WTC11 (cell line): ENCODE measurements at regions not wholly inside any gene's neighbourhood (a gene's known extent, or its start where the extent isn't known, plus 50 kb on each side); places are given as distances from the start of the nearest gene placed in this dataset.
"Not testable (repeated sequence)": the region's sequence is repeated elsewhere in the genome, so short reads cannot be mapped to it uniquely, and the experiment has no call there.

Experiments
- ATF6 ChIP-seq: sonication (generic); formaldehyde crosslinking; IDR thresholded peaks from 2 replicates; pipeline ENCODE4 v1.8.1; 2023; ENCODE audit warnings: mild to moderate bottlenecking, missing genetic modification reagents
- CTCF ChIP-seq: fragments of 200-600 bp; IDR thresholded peaks from 2 replicates; pipeline ENCODE4 v1.8.0; 2022; ENCODE audit warnings: antibody characterized with exemption
- ESRRA ChIP-seq: sonication (generic); formaldehyde crosslinking; IDR thresholded peaks from 2 replicates; pipeline ENCODE4 v1.8.1; 2022; ENCODE audit warnings: mild to moderate bottlenecking, missing genetic modification reagents, borderline replicate concordance
- FOXK1 ChIP-seq: sonication (generic); formaldehyde crosslinking; IDR thresholded peaks from 2 replicates; pipeline ENCODE4 v1.8.0; 2022; ENCODE audit warnings: mild to moderate bottlenecking, moderate library complexity, missing genetic modification reagents
- FOXP1 ChIP-seq: sonication (generic); formaldehyde crosslinking; IDR thresholded peaks from 2 replicates; pipeline ENCODE4 v1.8.0; 2022; ENCODE audit warnings: missing genetic modification reagents, mild to moderate bottlenecking, moderate library complexity, borderline replicate concordance
- GABPB1 ChIP-seq: sonication (generic); formaldehyde crosslinking; IDR thresholded peaks from 2 replicates; pipeline ENCODE4 v1.8.1; 2023; ENCODE audit warnings: mild to moderate bottlenecking, missing genetic modification reagents
- IRF2 ChIP-seq: sonication (generic); formaldehyde crosslinking; IDR thresholded peaks from 2 replicates; pipeline ENCODE4 v1.8.0; 2022; ENCODE audit warnings: low read depth, missing genetic modification reagents, borderline replicate concordance
- KAT7 ChIP-seq: sonication (generic); formaldehyde crosslinking; IDR thresholded peaks from 2 replicates; pipeline ENCODE4 v1.8.1; 2023; ENCODE audit warnings: missing genetic modification reagents, mild to moderate bottlenecking, borderline replicate concordance
- TF ChIP-seq, protein P1 (sequence below): fragments of 250-450 bp; sonication (Bioruptor Pico); IDR thresholded peaks from 2 replicates; pipeline ENCODE4 v1.8.0; 2021; ENCODE audit warnings: mild to moderate bottlenecking
- TF ChIP-seq, protein P2 (sequence below): sonication (generic); formaldehyde crosslinking; IDR thresholded peaks from 2 replicates; pipeline ENCODE4 v1.8.1; 2023; ENCODE audit warnings: mild to moderate bottlenecking, missing genetic modification reagents, moderate library complexity
- TF ChIP-seq, protein P3 (sequence below): fragments of 250-450 bp; sonication (Bioruptor Pico); IDR thresholded peaks from 2 replicates; pipeline ENCODE4 v2.1.2; 2022; ENCODE audit warnings: mild to moderate bottlenecking, moderate library complexity
- TF ChIP-seq, protein P4 (sequence below): sonication (generic); formaldehyde crosslinking; IDR thresholded peaks from 2 replicates; pipeline ENCODE4 v1.8.0; 2022; ENCODE audit warnings: mild to moderate bottlenecking, missing genetic modification reagents
- TF ChIP-seq, protein P5 (sequence below): sonication (generic); formaldehyde crosslinking; IDR thresholded peaks from 2 replicates; pipeline ENCODE4 v1.8.1; 2022; ENCODE audit warnings: mild to moderate bottlenecking, missing genetic modification reagents, moderate library complexity, borderline replicate concordance
- TF ChIP-seq, protein P6 (sequence below): sonication (generic); formaldehyde crosslinking; IDR thresholded peaks from 2 replicates; pipeline ENCODE4 v1.8.0; 2023; ENCODE audit warnings: missing genetic modification reagents, mild to moderate bottlenecking, borderline replicate concordance

- TF ChIP-seq CTCF; ATF6 (CRISPR knock-in tag); ESRRA (CRISPR knock-in tag); GABPB1 (CRISPR knock-in tag); FOXP1 (CRISPR knock-in tag); KAT7; IRF2 (CRISPR knock-in tag); FOXK1: not testable (repeated sequence)
- TF ChIP-seq, protein P1, sequence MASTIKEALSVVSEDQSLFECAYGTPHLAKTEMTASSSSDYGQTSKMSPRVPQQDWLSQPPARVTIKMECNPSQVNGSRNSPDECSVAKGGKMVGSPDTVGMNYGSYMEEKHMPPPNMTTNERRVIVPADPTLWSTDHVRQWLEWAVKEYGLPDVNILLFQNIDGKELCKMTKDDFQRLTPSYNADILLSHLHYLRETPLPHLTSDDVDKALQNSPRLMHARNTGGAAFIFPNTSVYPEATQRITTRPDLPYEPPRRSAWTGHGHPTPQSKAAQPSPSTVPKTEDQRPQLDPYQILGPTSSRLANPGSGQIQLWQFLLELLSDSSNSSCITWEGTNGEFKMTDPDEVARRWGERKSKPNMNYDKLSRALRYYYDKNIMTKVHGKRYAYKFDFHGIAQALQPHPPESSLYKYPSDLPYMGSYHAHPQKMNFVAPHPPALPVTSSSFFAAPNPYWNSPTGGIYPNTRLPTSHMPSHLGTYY (CRISPR knock-in tag), result not testable (repeated sequence)
- TF ChIP-seq, protein P2, sequence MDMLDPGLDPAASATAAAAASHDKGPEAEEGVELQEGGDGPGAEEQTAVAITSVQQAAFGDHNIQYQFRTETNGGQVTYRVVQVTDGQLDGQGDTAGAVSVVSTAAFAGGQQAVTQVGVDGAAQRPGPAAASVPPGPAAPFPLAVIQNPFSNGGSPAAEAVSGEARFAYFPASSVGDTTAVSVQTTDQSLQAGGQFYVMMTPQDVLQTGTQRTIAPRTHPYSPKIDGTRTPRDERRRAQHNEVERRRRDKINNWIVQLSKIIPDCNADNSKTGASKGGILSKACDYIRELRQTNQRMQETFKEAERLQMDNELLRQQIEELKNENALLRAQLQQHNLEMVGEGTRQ (CRISPR knock-in tag), result not testable (repeated sequence)
- TF ChIP-seq, protein P3, sequence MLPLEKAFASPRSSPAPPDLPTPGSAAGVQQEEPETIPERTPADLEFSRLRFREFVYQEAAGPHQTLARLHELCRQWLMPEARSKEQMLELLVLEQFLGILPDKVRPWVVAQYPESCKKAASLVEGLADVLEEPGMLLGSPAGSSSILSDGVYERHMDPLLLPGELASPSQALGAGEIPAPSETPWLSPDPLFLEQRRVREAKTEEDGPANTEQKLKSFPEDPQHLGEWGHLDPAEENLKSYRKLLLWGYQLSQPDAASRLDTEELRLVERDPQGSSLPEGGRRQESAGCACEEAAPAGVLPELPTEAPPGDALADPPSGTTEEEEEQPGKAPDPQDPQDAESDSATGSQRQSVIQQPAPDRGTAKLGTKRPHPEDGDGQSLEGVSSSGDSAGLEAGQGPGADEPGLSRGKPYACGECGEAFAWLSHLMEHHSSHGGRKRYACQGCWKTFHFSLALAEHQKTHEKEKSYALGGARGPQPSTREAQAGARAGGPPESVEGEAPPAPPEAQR (CRISPR knock-in tag), result not testable (repeated sequence)
- TF ChIP-seq, protein P4, sequence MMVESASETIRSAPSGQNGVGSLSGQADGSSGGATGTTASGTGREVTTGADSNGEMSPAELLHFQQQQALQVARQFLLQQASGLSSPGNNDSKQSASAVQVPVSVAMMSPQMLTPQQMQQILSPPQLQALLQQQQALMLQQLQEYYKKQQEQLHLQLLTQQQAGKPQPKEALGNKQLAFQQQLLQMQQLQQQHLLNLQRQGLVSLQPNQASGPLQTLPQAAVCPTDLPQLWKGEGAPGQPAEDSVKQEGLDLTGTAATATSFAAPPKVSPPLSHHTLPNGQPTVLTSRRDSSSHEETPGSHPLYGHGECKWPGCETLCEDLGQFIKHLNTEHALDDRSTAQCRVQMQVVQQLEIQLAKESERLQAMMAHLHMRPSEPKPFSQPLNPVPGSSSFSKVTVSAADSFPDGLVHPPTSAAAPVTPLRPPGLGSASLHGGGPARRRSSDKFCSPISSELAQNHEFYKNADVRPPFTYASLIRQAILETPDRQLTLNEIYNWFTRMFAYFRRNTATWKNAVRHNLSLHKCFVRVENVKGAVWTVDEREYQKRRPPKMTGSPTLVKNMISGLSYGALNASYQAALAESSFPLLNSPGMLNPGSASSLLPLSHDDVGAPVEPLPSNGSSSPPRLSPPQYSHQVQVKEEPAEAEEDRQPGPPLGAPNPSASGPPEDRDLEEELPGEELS (CRISPR knock-in tag), result not testable (repeated sequence)
- TF ChIP-seq, protein P5, sequence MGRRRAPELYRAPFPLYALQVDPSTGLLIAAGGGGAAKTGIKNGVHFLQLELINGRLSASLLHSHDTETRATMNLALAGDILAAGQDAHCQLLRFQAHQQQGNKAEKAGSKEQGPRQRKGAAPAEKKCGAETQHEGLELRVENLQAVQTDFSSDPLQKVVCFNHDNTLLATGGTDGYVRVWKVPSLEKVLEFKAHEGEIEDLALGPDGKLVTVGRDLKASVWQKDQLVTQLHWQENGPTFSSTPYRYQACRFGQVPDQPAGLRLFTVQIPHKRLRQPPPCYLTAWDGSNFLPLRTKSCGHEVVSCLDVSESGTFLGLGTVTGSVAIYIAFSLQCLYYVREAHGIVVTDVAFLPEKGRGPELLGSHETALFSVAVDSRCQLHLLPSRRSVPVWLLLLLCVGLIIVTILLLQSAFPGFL, result not testable (repeated sequence)
- TF ChIP-seq, protein P6, sequence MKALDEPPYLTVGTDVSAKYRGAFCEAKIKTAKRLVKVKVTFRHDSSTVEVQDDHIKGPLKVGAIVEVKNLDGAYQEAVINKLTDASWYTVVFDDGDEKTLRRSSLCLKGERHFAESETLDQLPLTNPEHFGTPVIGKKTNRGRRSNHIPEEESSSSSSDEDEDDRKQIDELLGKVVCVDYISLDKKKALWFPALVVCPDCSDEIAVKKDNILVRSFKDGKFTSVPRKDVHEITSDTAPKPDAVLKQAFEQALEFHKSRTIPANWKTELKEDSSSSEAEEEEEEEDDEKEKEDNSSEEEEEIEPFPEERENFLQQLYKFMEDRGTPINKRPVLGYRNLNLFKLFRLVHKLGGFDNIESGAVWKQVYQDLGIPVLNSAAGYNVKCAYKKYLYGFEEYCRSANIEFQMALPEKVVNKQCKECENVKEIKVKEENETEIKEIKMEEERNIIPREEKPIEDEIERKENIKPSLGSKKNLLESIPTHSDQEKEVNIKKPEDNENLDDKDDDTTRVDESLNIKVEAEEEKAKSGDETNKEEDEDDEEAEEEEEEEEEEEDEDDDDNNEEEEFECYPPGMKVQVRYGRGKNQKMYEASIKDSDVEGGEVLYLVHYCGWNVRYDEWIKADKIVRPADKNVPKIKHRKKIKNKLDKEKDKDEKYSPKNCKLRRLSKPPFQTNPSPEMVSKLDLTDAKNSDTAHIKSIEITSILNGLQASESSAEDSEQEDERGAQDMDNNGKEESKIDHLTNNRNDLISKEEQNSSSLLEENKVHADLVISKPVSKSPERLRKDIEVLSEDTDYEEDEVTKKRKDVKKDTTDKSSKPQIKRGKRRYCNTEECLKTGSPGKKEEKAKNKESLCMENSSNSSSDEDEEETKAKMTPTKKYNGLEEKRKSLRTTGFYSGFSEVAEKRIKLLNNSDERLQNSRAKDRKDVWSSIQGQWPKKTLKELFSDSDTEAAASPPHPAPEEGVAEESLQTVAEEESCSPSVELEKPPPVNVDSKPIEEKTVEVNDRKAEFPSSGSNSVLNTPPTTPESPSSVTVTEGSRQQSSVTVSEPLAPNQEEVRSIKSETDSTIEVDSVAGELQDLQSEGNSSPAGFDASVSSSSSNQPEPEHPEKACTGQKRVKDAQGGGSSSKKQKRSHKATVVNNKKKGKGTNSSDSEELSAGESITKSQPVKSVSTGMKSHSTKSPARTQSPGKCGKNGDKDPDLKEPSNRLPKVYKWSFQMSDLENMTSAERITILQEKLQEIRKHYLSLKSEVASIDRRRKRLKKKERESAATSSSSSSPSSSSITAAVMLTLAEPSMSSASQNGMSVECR (CRISPR knock-in tag), result not testable (repeated sequence)
Observed at GRCh38 chr9:64370344-64370743, 914.7 kb downstream of the FOXD4L5 start.
